Vagina (tissue), 2 donors: ENCODE measurements at regions not wholly inside any gene's neighbourhood (a gene's known extent, or its start where the extent isn't known, plus 50 kb on each side); places are given as distances from the start of the nearest gene placed in this dataset.

Source experiments
- POLR2A ChIP-seq, 2 donors: fragments of 450-650 bp; IDR thresholded peaks; one replicate each; pipeline ENCODE4 v1.6.1; 2017; ENCODE audit warnings: antibody characterized with exemption in 2 of 2, mild to moderate bottlenecking in 2 of 2, moderate library complexity in 2 of 2
- TF ChIP-seq, protein P1 (sequence below), 3 experiments: fragments of 450-650 bp in 2 of 3; fragments of 200-600 bp in 1 of 3; sonication (generic) in 1 of 3; IDR thresholded peaks; one replicate each; pipeline ENCODE4 v1.5.1; 2017 to 2019; ENCODE audit warnings: antibody characterized with exemption in 3 of 3, mild to moderate bottlenecking in 2 of 3, moderate library complexity in 2 of 3

DNA sequence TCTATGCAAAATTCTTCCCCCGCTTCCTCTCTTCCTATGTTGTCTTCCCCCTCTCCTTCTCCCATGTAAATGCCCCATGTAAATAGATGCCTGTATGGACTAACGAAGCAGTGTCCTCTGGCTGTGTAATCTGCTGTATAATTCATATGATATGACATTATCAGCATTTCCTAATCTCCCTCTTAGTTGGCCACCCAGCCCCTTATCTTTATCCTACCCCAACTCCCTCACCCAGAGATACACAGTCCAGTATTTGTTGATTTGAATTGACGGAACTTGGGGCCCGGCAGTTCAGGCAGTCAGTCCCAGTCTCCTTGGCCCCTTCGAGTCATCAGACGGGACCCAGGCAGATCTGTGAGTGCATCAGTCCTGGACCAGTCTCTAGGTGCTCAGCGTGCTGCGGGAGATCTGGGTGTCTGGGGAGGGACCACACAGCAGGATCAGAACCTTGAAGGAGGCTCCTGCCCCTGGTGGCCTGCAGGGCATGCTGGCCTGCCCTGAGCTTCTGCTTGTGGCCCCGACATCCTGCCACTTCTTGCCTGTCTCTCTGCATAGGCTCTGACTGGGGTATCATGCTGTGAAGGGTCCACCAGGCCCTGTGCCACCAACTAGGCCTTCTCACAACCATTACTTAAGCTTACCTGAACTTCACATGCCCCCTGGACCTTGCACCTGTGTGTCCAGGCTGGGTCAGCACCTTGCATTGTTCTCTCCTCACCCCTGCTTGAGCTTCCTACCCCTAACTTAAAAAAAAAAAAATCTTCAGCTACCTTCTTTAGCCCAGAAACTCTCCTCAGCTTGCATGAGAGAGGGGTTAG is 88.1 kb upstream of the ATL2 start:
- TF ChIP-seq, protein P1, sequence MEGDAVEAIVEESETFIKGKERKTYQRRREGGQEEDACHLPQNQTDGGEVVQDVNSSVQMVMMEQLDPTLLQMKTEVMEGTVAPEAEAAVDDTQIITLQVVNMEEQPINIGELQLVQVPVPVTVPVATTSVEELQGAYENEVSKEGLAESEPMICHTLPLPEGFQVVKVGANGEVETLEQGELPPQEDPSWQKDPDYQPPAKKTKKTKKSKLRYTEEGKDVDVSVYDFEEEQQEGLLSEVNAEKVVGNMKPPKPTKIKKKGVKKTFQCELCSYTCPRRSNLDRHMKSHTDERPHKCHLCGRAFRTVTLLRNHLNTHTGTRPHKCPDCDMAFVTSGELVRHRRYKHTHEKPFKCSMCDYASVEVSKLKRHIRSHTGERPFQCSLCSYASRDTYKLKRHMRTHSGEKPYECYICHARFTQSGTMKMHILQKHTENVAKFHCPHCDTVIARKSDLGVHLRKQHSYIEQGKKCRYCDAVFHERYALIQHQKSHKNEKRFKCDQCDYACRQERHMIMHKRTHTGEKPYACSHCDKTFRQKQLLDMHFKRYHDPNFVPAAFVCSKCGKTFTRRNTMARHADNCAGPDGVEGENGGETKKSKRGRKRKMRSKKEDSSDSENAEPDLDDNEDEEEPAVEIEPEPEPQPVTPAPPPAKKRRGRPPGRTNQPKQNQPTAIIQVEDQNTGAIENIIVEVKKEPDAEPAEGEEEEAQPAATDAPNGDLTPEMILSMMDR (IDR thresholded peaks at IDR 0.05) = no peak
- no peak for TF ChIP-seq POLR2A (IDR thresholded peaks at IDR 0.05)
